Stimulated activated CD8-positive, alpha-beta memory T cell treated with anti-CD3 and anti-CD28 coated beads, Interleukin-12 subunit alpha, Interleukin-12 subunit beta, amount 100 ng/mL, for 24 hours (primary cell): ENCODE measurements at regions not wholly inside any gene's neighbourhood (a gene's known extent, or its start where the extent isn't known, plus 50 kb on each side); places are given as distances from the start of the nearest gene placed in this dataset.

ENCODE experiments used
- DNase-seq: peaks from one replicate; pipeline ENCODE4 v3.0.0-alpha.2; 2020; ENCODE audit errors: extremely low read depth

DNA sequence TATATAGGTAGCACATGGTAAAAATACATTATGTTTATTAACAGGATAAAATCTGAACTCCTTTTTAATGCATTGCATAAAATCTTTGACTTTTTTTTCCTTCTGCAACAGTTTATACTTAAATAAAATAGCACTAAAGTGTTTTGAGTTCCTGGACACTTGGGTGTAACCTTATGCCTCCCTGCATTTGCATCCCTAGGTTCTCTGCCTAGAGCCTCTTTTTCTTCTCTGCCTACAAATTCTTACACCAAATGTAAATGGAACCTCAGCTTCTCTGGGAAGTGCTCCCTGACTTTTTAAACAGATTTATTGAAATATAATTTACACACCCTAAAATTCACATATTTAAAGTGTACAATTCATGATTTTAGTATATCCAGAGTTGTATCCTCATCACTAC is 1017.6 kb downstream of the CNTNAP5 start:
- DNase-seq: no peak

DNA sequence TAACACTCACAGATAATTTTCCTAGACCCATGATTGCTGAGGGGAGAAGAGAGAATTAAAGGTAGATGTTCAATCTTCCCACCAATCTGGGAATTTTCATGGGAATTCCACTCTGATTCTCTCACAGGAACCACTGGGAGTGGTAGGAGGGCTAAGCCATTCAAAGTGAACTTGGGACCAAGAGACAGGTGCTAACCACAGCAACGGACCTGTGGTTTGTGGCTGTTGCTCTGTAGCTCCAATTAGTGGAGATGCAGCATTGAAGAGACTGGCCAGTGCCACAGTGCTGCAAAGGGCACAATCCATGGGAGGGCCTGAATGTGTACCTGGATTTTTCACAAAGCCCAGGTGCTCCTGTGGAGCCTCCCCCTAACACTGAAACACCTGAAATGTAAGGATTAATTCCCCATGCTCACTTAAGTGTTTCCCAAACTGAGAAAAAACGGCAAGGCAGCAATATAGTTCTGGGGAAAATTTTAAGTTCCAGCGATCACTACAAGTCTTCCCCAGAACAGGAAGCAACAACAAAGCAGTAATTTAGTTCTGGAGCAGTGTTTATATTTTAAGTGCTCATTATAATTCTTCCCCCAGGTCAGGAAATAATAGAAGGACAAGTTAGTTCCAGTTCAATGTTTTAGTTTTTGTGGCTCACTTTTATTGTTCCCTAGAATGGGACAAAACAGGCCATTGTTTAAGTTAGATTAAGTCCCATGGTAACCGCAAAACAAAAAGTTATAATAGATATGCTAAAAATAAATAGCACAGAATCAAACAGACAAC is 1045.8 kb downstream of the CNTNAP5 start:
- DNase-seq: no peak

DNA sequence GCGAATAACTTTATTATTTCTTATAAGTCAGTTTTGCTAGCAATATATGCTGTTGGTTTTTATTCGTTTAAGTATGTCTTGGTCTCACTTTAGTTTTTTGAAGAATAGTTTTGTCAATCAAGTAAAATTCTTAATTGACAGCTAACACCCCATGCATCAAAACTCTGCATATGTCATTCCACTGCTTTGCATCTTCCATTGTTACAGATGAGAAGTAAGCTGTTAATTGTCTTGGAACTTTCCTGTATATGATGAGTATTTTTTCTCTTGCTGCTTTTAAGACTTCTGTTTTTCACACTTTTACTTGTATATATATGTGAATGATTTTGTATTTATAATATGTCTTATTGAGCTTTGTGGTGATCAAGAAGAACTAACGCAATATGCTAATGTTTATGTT is 1048.4 kb downstream of the CNTNAP5 start:
- DNase-seq: no peak

DNA sequence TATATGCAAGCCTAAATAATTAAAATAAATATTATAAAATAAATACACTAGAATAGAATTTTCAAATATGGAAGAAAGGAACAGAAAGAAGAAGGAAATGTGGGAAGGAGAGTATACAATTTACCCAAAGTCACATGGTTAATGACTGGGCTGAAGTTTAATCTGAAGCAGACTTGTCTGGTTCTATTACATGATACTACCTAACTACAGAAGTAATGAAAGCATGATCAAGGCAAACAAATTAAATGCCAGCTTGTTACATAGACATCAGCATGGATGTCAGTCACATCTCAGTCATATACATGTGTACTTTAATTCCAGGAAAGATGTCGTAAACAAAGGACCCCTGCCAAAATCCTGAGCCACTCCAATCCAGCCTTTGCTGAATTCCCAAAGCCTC is 1060.8 kb downstream of the CNTNAP5 start:
- no peak for DNase-seq

DNA sequence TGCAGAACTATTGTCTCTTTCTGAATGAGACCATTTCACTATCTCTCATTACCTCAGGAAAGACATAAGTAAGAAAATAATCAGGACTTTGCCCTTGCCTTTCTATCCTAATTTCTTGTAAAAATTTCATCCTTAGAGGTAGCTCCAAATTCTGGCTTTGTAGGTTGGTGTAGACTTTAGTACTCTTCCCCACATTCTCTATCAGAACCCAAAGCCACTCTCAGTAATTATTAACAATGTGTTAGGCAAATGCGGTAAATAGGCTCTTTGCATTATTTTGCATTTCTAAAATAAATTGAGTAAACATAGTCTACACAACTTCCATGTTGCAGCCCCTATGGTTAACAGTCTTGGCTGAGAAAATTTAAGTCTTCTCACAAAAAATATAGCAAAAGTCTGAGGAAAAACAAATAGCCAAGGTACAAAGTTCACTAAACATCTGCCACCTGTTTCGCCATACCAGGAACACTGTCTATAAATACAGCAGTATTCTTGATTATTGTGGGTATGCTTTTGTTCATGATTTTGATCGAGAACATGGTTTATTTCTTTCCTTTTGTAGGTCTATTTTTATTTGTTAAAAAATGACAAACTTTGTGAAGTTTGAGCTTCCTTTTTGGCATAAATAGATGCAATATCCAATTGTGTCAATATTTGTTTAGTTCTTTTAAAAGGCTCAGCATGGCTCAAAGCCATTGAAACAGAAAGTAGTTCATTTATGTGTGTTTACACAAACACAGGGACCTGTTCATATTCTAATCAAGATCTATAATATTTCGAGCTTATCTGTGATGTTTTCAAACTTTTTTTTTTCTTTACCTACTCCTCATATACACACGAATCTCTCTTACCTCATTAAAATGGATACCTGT is 1061.5 kb downstream of the CNTNAP5 start:
- no peak for DNase-seq

DNA sequence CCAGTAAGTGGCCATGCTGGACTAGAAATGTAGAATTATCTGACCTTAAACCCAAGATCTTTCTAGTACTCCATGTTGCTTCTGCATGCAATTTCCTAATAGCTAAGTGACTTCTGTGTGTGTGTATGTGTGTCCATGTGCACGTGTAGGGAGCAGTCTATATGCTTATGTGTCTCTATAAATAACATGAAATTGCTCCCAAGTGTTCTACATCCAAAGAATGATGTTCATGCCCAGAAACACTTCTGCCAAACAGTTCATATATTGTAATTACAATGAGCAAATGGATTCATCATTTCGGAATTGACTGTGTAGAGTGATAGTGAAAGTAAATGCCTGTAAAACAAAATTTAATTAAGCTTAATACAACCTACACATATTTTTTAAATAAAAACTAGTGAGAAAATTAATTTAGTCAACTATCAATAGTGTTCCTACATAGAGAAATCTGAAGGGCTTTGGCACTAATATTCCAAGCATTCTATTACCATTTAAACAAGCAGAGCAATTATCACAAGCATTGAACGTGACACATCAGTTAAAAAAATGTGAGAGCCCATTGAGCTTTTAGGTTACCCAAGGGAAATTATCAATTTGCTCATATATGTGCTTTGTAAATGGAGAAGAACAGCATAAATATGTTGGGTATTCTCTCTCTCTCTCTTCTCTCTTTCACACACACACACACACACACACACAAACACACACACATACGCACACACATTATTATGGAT is 1067.4 kb downstream of the CNTNAP5 start:
- no peak for DNase-seq

DNA sequence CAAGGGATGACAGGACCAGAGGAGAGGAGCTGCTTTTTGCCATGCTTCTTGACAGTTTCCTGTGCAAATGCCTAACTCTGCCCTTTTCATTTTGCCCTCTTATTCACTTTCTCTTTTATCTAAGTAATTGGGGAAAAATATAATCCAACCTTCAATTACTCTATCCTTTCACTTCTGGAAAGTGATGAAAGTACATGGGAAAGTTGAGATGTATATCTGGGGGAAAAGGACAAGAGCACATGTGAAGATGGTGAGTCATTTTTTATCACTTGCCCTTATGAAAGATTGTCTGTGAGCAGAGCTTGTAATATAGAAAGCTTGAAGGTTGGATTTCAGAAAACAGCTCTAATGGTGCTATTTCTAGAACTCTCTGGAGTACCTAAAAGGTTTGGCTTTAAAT is 1070.7 kb downstream of the CNTNAP5 start:
- DNase-seq: no peak

DNA sequence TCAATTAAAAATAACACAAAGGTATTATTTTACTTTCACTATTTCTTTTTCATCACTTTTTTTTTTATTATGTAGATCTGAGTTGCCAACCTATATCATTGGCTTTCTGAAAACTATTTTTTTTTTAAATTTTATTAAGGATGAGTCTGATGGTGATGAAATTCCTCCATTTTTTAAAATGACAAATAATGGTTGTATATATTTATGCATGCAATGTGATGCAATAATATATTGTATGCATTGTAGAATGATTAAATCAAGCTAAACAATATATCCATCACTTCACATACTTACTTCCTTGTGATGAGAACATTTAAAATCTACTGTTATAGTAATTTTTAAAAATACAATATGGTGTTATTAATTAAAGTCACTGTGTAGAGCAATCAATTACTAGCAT is 1081.6 kb downstream of the CNTNAP5 start:
- no peak for DNase-seq

DNA sequence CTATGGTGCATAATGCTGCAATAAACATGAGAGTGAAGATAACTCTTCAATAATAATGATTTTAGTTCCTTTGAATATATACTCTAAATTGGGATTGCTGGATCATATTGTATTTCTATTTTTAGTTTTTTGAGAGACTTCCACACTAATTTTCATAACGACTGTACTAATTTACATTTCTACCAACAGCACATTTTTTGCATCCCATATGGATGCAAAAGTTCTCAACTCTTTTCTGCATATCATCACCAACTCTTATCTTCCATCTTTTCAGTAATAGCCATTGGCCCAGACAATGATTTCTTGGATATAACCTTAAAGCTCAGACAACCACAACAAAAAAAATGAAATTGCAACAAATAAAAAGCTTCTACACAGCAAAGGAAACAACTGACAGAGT is 1082.4 kb downstream of the CNTNAP5 start:
- no peak for DNase-seq

DNA sequence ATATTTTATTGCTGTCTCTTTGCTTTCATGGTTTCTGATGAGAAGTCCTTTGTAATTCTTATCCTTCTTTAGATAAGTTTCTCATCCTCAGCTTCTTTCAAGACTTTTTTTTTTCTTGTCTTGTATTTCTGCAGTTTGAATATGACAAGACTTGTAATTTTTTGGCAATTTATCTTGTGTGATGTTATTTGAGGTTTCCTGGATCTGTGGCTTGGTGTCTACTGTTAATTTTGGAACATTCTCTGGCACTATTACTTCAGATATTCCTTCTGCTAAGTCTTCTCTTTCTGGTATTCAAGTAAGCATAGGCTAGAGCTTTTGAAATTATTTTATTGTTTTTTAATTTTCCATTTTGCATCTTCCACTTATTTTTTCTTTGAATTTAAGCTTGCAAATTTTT is 1083.2 kb downstream of the CNTNAP5 start:
- DNase-seq: no peak

DNA sequence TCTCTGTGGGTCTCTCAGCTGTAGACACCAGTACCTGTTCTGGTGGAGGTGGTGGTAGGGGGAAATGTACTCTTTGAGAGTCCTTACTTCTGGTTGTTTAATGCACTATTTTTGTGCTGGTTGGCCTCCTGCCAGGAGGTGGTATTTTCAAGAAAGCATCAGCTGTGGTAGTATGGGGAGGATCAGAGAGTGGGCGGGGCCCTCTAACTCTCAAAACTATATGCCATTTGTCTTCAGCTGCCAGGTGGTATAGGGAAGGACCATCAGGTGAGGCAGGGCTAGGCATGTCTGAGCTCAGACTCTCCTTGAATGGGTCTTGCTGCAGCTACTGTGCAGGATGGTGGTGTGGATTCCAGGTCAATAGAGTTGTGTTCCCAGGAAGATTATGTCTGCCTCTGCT is 1100.8 kb downstream of the CNTNAP5 start:
- no peak for DNase-seq

DNA sequence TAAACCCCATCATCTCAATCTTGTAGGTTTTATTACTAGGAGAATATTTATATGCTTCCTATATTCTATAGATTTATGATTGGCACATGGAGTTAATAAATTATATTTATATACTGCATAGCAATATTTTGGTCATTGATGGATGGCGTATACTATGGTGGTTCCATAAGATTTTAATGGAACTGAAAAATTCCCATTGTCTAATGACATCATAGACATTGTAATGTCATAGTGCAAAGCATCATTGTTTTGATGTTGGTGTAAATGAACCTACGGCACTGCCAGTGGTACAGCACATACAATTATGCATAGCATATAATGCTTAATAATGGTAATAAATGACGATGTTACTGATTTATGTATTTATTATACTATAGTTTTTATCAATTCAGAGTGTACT is 1135.9 kb downstream of the CNTNAP5 start:
- DNase-seq: no peak

DNA sequence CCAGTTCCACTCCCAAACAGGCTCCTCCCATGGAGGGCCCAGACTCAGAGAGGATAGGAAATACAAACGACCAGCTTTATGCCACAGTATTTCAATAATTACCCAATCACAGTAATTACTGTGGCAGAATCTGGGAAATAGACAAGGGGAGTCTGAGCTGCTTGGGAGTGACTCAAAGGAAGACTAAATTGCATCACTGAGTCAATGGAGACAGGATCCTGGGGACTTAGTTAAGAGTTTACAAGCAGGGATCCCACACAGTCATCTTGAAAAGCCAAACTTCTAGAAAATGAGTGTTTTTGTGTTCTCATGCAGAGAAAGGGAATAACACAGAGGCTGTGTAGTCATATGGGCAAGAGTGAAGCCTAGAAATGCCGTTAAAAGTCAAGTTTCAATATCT is 1142.1 kb downstream of the CNTNAP5 start:
- DNase-seq: no peak

DNA sequence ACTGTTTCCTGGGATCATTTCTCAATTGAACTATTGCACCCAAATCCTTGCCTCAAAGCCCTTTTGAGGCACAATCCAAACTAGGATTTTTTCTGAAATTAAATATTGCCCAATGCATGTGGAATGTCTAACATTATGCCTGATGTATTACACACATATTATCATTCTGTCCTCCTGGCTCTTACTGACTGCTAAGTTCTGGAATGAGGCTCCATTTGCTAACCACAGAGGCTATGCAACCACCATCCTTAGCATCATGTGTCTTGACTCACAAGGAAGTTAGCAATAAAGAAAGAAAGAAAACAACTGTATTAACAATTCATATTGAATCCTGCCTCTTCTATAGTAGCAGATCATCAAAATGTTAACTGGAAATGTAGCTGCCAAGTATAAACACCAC is 1142.7 kb downstream of the CNTNAP5 start:
- DNase-seq: no peak

DNA sequence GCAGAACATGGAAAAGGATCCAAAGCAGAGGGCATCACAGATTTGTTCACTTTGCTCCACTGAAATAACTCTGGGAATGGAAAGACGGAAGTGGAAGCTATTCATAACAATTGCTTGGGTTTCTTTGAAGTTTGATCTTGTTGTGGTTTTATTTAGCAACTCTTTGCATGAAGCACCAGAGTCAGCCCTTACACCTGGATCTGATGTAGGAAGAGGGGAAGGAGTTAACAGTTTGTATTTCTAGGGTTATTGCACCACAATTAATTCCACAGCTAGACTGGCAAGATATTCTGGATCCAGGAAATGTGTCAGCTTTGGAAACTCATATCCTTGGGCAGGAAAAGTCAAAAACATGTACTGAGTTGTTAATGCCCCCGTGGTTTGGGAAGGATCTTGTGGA is 1143.4 kb downstream of the CNTNAP5 start:
- DNase-seq: no peak

DNA sequence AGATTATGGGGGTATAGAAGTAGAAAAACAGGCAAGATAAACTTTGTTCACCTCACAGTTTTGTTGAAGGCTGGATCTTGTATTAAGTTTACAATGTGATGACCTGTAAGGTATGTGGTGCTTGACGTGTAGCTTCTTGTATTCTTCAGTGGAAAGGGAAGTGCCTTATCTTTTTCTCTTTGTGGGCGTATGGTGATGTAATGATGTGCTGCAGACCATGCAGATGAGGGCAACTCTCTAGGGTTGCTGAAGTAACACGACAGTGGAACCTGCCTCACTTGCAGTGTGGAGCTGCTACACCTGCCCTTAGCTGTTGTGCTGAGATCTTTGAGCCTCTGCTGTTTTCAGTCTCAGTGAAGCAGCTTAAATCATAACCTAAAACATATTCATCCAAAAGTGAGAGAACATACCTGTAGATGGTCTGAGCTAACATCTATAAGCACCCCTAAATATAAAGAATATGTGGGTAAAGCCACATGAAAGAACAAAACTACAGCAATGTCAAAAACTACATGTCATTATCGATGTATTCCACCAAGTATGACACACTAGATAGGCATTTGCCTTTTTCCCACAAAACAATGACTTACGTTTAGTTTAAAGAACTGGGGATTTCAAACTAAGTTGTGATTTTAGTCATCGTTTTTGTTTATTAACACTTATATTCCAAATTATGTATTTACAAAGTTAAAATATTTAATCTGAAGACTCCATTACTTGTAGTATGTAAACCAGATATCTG is 1144.1 kb downstream of the CNTNAP5 start:
- DNase-seq: no peak

DNA sequence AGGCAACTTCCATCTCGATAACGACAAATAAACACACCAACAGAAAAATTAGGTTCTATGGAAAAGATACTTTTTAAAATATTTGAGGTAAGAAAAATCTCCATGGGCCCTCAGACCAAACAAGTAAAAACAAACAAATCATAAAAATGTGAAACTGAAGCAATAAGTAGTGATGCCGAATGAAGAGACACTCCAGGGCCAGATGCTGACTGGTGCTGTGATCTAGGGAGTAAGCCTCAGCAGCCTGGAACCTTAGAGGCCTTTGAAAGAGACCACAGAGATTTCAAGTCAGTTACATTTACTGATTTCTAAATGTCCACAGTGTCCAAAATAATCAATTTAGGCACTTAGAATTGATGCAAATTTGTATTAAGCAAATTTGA is 1144.7 kb downstream of the CNTNAP5 start:
- DNase-seq: no peak

DNA sequence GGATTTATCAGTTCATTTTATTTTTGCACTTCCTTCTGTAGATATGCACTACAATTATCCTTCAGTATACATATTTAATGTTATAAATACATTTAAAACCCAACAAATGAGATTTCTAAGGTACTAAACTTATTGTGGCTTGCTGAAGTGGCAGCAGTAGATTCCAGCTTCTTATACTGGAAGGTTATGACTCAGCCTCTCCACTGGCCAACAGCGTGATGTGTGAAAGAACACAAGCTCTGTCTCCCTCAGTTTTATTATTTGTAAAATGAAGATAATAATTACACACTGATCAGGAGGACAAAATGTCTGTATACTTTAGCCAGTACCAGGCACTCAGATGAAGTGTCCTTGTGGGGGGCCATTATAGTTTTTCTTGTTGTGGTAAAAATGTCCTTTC is 1147.1 kb downstream of the CNTNAP5 start:
- DNase-seq: no peak

DNA sequence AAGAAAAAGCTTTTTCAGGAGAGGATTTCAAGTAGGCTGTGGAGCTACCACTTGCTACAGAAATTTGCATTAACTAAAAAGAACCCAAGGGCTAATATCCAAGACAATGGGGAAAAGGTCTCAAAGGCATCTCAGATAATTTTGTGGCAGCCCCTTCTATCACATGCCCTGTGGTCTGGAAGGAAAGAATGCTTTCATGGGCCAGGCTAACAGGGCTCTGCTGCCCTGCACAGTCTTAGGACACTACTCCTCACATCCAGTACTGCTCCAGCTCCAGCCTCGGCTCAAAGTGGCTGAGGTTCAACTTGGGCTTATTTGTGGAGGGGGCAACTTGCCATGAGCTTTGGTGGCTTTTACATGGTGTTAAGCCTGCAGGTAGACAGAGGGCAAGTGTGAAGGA is 1150.3 kb downstream of the CNTNAP5 start:
- no peak for DNase-seq

DNA sequence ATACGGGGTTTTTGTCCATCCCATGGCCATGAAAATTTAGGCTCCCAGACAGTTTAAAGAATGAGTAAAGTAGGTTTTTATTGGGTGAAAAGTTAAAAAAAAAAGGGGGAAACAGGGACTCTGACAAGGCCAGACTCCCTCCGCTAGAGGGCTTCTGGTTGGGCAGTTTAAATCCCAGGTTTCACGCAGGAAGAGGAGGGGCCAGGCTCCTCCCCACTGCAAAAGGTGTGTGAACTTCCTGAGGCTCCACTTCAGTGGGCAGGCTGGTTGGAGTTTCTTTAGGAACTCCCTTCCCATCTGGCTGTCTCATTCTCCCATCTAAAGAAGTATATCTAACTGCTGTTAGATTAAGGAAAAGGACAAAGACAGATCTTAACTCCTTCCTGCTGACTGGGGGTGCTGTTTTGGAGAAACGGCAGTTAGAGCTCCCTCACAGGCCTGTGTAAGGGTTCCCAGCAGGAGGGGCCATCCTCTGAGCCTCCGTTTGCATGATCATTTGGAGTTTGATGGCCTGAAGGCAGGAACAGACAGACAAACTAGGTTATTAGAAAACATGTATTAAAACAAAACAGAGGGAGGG is 1160.7 kb downstream of the CNTNAP5 start:
- DNase-seq: no peak

DNA sequence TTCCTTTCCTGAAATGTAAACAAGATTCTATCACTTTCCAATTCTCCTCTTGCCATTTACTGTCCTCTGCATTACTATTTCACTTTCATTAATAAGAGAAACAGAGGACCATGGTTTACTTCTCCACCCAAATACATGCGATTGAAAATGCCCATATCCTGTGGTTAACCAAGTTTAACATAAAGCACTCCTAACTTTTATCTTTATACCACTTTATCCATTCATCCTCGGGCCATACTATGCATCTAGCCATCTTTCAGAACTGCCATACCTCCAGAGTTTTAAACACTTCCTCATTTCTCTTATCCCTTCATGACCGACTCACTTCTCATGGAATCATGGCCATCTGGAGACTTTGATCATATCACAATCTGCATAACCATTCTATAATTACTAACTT is 1182.3 kb downstream of the CNTNAP5 start:
- DNase-seq: no peak

DNA sequence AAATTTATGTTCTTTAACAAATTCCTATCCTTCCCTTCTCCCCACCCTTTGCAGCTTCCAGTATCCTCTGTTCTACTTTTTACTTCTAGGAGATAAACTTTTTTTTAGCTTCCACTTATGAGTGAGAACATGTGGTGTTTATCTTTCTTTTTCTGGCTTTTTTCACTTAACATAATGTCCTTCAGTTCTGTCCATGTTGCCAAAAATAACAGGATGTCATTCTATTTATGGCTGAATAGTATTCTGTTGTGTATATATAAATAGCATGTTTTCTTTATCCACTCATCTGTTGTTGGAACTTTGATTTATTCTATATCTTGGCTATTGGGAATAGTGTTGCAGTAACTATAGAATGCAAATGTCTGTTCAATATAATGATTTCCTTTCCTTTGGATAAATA is 1191.2 kb downstream of the CNTNAP5 start:
- DNase-seq: no peak
